ENCODE measurements at regions not wholly inside any gene's neighbourhood (a gene's known extent, or its start where the extent isn't known, plus 50 kb on each side); places are given as distances from the start of the nearest gene placed in this dataset.
"Not testable (repeated sequence)": the region's sequence is repeated elsewhere in the genome, so short reads cannot be mapped to it uniquely, and the experiment has no call there.

DNA sequence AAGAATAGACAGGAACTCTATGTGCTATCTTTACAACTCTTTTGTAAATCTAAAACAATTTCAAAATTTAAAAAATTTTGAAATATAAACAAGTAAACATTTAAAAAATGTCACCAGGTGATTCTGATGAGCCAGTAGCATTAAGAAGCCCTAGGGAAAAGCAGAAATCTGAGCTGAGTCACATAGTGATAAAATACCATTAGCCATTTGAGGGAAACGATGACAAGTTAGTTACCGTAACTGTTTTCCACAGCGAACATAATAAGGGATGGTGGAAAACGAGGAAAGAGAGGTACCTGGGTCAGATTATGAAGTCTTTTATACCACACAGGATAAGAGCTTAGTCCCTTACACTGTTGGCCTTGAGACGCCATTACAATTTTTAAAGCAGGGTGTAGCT, 55.5 kb downstream of the PRR15 start:
- DNase-seq, result no peak

DNA sequence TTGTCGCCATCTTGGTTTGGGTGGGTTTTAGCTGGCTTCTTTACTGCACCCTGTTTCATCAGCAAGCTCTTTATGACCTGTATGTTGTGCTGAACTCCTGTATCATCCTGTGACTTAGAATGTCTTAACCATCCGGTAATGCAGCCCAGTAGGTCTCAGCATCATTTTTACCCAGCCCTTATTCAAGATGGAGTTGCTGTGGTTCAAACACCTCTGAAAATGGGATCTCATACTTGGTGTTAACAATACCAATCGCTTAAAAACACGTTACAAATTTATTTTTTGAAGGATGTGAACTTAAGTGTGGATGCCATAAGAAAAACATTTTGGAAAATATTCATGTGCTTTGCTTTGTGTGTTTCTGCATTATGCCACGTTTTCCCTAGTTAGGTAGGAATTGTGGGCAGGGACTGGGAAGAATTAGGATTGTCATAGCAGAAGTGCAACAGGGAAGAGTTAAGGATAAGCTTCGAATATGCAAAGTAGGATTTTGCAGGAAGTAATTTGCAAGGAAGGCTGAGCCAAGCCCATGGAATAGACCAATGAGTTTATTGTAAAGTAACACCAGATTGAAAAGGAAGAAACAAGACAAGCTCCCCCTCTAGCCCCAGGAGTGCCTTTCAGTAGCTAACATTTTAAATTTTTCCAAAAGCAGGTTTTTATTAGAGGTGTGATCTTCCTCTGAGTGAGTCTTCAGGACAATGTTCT, 56.4 kb downstream of the PRR15 start:
- DNase-seq, result no peak

- no peak for DNase-seq
These were observed 56.9 kb downstream of the PRR15 start for GRCh38 chr7:29620556-29620930.

DNA sequence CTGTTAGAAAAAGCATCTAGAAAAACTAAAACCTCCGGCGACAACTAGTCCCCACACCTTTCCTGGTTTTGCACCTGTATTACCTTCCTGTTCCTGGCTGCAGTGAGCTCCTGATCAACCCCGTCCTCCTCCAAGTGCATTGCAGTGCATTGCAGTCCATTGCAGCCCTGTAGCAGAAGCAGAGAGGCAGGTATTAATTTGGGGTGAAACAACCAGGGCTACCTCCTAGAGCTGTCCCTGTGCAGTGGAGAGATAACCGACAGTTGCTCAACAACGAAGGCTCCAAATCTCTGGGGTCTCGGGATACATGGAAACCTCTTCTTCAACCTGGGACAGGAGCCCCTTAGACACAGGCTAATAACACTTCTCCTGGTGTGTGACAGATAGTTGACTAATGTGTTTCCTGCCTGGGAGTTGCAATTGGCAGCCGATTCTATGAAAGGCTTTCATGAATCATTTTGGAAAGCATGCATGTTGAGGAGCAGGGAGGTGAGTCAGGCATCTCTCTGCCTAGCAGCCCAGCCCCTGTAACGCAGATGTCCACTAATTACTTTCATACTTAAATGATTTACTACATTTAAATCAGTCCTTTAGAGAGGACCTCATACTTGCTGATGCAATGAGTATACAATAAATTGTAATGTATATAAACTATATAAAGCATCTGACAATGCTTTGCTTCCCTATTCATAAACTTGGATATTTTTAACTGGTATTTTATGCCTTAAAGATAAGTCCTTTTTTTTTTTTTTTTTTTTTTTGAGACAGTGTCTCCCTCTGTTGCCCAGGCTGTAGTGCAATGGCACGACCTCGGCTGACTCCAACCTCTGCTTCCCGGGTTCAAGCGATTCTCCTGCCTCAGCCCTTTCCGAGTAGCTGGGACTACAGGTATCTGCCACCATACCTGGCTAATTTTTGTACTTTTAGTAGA, 59.0 kb downstream of the PRR15 start:
- DNase-seq, result peak; percentile 25 to 44 (median 43)

GRCh38 chr7:29623973-29624372, 60.3 kb downstream of the PRR15 start:
- no peak for DNase-seq

- no peak for DNase-seq
These were observed 63.1 kb downstream of the PRR15 start for GRCh38 chr7:29626730-29627129.

GRCh38 chr7:29627631-29628030, 64.0 kb downstream of the PRR15 start:
- no peak for DNase-seq

GRCh38 chr7:29629507-29629906, 65.9 kb downstream of the PRR15 start:
- DNase-seq, result no peak

DNA sequence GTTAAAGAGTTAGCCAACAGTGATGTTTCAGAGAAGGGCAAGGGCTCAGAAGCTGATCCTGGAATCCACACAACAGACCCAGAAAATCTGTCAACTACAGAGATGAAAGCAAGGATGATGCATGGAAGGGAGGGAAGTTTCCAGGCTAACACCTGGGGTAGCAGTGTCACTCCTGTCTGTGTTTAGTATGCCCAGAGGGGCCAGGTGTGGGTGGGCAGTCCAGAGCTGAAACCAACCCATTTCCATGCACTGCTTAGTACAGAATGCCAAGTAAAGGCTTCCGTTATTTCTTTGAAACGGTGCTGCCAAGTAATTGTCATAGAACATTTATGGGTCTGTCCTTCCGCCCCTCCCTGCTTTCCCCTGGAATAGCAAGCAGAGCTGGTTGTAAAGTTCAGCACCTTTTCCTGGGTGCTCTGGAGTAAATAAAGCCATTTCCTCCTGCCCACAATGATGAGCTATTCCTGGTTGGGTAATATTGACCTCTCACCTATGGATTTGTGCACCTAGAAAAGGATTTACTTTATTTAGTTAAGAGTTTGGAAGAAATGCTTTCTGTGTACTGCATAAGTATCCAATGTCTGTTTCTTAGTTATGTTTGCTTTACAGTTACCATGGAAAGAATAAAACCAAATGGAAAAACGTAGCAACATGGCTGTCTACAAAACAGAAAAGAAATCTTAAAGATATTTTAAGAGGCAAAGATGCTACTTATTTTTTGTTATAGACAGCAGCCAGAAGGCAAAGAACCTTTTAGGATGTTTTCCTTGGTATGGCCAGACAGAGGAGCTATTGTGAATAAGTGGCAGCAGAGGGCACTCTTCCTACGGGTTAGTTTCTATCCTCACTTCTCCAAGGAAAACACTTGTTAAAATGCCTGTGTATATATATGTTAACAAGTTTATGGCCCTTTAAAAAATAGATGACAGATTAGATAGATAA, 71.7 kb downstream of the PRR15 start:
- DNase-seq, result peak; percentile 50 to 60 (median 54)

GRCh38 chr7:29636009-29636351, 72.3 kb downstream of the PRR15 start:
- DNase-seq, result no peak

GRCh38 chr7:29637374-29637773, 73.7 kb downstream of the PRR15 start:
- no peak for DNase-seq

GRCh38 chr7:29638841-29639240, 75.2 kb downstream of the PRR15 start:
- DNase-seq, result not testable (repeated sequence)

GRCh38 chr7:29639386-29639785, 75.8 kb downstream of the PRR15 start:
- DNase-seq, result no peak

GRCh38 chr7:29639886-29640595, 76.4 kb downstream of the PRR15 start:
- no peak for DNase-seq

GRCh38 chr7:29641651-29642050, 78.0 kb downstream of the PRR15 start:
- DNase-seq, result no peak

DNA sequence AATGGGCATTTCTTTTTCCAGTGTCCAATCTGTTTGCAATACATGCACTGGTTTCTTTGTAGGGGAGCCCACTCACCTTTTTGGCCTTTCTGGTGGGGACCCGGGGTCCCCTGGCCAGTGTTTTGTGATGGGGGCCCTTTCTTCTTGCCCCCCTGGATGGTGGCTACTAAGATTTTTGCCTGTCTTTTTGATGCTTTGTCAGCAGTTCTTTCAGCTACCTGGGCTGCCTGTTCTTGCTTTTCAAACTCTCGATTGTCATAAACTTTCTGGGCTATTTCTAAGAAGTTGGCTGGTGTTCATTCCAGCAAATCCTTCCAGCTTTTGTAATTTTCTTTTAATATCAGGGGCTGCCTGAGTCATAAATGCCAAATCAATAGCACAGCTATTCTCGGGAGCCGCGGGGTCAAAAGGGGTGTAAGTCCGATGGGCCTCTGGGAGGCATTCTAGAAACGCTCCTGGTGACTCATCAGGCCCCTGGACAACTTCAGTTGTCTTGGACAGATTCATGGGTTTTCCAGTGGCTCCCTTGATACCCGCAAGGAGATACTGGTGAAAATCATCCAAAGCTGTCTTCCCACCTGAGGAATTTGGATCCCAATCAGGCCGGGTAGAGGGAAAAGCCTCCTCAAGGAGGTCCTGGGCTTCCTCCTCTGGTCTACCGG, 79.0 kb downstream of the PRR15 start:
- no peak for DNase-seq

DNA sequence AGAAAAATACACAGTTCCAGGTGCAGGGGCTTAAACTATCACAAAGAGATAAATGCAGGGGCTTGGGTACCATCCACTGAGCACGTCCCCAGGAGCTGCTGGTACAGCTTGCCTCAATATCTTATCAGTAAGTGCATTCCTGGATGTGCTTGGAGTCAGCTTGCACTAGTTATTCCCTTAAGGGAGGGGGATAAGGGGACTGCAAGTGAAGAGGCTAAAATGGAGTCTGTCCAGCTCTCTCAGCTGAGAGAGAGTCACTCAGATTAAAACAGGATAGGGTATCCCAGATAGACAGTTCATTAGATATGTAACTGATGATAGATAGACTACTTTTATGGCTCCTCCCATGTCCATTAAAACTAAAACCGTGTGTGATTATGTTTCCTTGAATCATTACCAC, 82.5 kb downstream of the PRR15 start:
- DNase-seq, result not testable (repeated sequence)

- DNase-seq, result no peak
These were observed 83.5 kb downstream of the PRR15 start for GRCh38 chr7:29647020-29647654.

DNA sequence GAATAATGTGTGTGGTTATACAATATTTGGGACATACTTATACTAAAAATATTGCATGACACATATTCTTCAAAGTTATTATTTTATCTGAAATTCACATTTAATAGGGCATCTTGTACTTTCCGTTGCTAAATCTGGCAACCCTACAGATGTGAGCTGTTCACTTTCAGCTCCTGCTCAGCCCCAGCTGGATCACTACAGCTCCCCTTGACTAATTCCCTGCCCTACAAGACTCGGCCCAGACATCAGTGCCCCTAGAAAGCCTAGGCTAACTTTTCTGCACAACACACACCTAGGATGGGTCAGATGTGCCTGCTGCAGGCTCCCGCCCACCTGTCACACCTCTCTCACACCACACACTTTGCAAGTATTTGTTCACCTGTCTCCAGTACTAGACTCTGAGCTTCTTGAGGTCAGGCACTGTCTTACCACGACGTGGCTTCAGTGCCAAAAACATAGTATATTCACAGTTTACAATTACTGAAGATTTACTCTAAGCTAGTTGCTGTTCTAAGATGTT, 84.1 kb downstream of the PRR15 start:
- DNase-seq, result not testable (repeated sequence)

- no peak for DNase-seq
These were observed 85.5 kb downstream of the PRR15 start for GRCh38 chr7:29649028-29649716.

All from suppressor macrophage treated with lipopolysaccharide for 1 hour (primary cell).